Colonic mucosa (tissue), 4 donors: ENCODE measurements at regions not wholly inside any gene's neighbourhood (a gene's known extent, or its start where the extent isn't known, plus 50 kb on each side); places are given as distances from the start of the nearest gene placed in this dataset.
"Not testable (repeated sequence)": the region's sequence is repeated elsewhere in the genome, so short reads cannot be mapped to it uniquely, and the experiment has no call there.

ENCODE experiments used
- DNase-seq: peaks from one replicate; pipeline ENCODE4 v3.0.0-alpha.2; 2020
- H3K27ac ChIP-seq: fragments of 200-600 bp; one replicate; pipeline ENCODE4 v1.8.0; 2021
- H3K27me3 ChIP-seq: fragments of 200-600 bp; one replicate; pipeline ENCODE4 v1.8.0; 2021
- H3K36me3 ChIP-seq: fragments of 200-600 bp; one replicate; pipeline ENCODE4 v1.8.0; 2021
- H3K4me1 ChIP-seq: fragments of 200-600 bp; one replicate; pipeline ENCODE4 v1.8.0; 2021; ENCODE audit warnings: mild to moderate bottlenecking
- H3K4me3 ChIP-seq: fragments of 200-600 bp; one replicate; pipeline ENCODE4 v1.8.0; 2021
- H3K9ac ChIP-seq, 2 donors: one replicate each; pipeline ENCODE4 v1.7.0; 2013; ENCODE audit warnings: control low read depth in 2 of 2, low read depth in 2 of 2, low read length in 2 of 2
- H3K9me3 ChIP-seq: fragments of 200-600 bp; one replicate; pipeline ENCODE4 v1.8.0; 2021
- intact Hi-C: fragments of 100-400 bp; cut with DNase I; formaldehyde crosslinking; loops from one replicate; pipeline ENCODE4 v1.14.1; 2022
- TF ChIP-seq, protein P1 (sequence below): fragments of 200-600 bp; IDR thresholded peaks from one replicate; pipeline ENCODE4 v1.8.0; 2022; ENCODE audit warnings: antibody characterized with exemption, mild to moderate bottlenecking
- donor health status: healthy.
- donor health status: DM: no; HTN: no; CAD: no.
- donor health status: DM: no; HTN: no; CAD: no.

DNA sequence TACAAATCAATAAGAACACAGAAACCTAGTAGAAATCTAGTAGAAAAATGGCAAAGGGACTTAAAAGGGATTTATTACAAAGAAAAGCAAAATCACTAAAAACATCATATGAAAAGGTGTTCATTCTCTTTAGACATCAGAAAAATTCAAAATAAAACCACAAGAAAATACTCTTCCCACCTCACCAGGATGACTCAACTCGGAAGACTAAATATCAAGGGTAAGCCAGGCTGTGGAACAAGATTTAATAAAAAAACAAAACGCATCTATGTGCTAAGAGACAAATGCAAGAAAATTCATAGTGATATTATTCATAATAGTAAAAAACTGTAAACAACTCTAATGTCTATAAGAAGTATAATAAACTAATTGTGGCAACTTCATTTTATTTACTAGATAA lies 181.6 kb upstream of the GHR start:
- intact Hi-C loops = no loop called here
- H3K9me3 ChIP-seq = no peaks in the 10 kb centered on the region
- TF ChIP-seq, protein P1, sequence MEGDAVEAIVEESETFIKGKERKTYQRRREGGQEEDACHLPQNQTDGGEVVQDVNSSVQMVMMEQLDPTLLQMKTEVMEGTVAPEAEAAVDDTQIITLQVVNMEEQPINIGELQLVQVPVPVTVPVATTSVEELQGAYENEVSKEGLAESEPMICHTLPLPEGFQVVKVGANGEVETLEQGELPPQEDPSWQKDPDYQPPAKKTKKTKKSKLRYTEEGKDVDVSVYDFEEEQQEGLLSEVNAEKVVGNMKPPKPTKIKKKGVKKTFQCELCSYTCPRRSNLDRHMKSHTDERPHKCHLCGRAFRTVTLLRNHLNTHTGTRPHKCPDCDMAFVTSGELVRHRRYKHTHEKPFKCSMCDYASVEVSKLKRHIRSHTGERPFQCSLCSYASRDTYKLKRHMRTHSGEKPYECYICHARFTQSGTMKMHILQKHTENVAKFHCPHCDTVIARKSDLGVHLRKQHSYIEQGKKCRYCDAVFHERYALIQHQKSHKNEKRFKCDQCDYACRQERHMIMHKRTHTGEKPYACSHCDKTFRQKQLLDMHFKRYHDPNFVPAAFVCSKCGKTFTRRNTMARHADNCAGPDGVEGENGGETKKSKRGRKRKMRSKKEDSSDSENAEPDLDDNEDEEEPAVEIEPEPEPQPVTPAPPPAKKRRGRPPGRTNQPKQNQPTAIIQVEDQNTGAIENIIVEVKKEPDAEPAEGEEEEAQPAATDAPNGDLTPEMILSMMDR = no peak
- H3K4me1 ChIP-seq = no peaks in the 10 kb centered on the region
- H3K9ac ChIP-seq = no peak overlapping the region
- no peak overlapping the region for H3K27ac ChIP-seq
- H3K36me3 ChIP-seq = no peaks in the 10 kb centered on the region
- no peaks in the 10 kb centered on the region for H3K27me3 ChIP-seq
- H3K4me3 ChIP-seq = no peak overlapping the region
- DNase-seq = no peak

GRCh38 chr5:42242210-42242609 lies 181.0 kb upstream of the GHR start:
- intact Hi-C loops = no loop called here
- H3K27me3 ChIP-seq = no peaks in the 10 kb centered on the region
- no peak overlapping the region for H3K9ac ChIP-seq
- H3K27ac ChIP-seq = no peak overlapping the region
- H3K9me3 ChIP-seq = no peaks in the 10 kb centered on the region
- H3K4me1 ChIP-seq = no peaks in the 10 kb centered on the region
- TF ChIP-seq, protein P1 = no peak
- no peak overlapping the region for H3K4me3 ChIP-seq
- H3K36me3 ChIP-seq = no peaks in the 10 kb centered on the region
- no peak for DNase-seq

DNA sequence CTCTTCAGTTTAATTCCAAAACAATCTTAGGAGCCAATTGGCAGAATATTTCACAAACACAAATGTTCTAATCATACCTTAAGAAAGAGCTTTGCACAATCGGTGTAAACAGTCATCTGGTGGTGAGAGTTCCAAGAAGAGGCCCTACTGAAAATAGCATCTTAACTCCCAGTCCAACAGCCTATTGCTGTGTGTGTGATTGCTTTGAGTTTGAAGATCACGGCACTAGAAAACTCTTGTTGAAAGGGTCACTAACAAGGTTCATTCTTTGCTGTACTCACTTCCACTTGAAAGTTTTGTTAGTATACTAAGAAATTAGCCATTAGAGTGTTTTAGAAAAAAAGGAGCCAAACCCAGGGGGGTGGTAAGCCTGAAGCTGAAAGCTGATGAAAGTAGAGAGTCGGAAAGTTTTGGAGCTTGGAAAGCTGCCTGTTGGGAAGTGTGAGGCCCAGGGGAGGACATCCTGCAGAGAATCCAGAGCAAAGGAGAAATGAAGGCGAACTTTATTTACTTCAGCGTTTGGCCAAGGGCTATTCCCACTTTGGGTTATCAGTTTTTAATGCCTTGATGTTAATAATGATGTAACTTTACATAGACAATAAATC lies 180.3 kb upstream of the GHR start:
- Histone ChIP-seq H3K4me1 (no peaks in the 10 kb centered on the region), H3K36me3 (no peaks in the 10 kb centered on the region), H3K4me3 (no peak overlapping the region), H3K27me3 (no peaks in the 10 kb centered on the region), H3K9me3 (no peaks in the 10 kb centered on the region), H3K27ac (no peak overlapping the region), H3K9ac (no peak overlapping the region)
- TF ChIP-seq, protein P1 = no peak
- no peak for DNase-seq
- intact Hi-C loops = no loop called here

DNA sequence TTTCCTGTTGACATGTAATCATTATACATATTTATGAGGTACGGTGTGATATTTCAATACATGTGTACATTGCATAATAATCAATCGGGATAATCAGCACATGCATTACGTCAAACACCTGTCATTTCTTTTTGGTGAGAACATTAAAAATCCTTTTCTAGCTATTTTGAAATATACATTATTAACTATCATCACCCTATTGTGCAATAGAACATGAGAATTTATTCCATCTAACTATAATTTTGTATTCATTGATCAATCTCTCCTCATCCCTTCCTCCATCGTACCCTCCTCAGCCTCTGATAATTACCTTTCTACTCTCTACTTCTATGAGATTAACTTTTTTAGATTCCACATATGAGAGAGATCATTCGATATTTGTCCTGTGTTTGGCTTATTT lies 170.9 kb upstream of the GHR start:
- Histone ChIP-seq H3K27ac (no peak overlapping the region), H3K9ac (no peak overlapping the region), H3K4me1 (no peaks in the 10 kb centered on the region), H3K4me3 (no peak overlapping the region), H3K27me3 (no peaks in the 10 kb centered on the region), H3K9me3 (no peaks in the 10 kb centered on the region), H3K36me3 (no peaks in the 10 kb centered on the region)
- DNase-seq = no peak
- TF ChIP-seq, protein P1 = no peak
- intact Hi-C loops = no loop called here

- H3K4me3 ChIP-seq, intact Hi-C loops, H3K36me3 ChIP-seq, H3K9ac ChIP-seq, H3K27ac ChIP-seq, H3K27me3 ChIP-seq, DNase-seq, H3K9me3 ChIP-seq, H3K4me1 ChIP-seq: not testable (repeated sequence)
These were observed 163.3 kb upstream of the GHR start for GRCh38 chr5:42259914-42260313.

- H3K4me3 ChIP-seq = no peak overlapping the region
- H3K27me3 ChIP-seq = no peaks in the 10 kb centered on the region
- intact Hi-C loops = no loop called here
- H3K9me3 ChIP-seq = no peaks in the 10 kb centered on the region
- TF ChIP-seq, protein P1 = no peak
- no peak for DNase-seq
- H3K9ac ChIP-seq = no peak overlapping the region
- no peak overlapping the region for H3K27ac ChIP-seq
- no peaks in the 10 kb centered on the region for H3K4me1 ChIP-seq
- no peaks in the 10 kb centered on the region for H3K36me3 ChIP-seq
These were observed 156.1 kb upstream of the GHR start for GRCh38 chr5:42267091-42267490.

DNA sequence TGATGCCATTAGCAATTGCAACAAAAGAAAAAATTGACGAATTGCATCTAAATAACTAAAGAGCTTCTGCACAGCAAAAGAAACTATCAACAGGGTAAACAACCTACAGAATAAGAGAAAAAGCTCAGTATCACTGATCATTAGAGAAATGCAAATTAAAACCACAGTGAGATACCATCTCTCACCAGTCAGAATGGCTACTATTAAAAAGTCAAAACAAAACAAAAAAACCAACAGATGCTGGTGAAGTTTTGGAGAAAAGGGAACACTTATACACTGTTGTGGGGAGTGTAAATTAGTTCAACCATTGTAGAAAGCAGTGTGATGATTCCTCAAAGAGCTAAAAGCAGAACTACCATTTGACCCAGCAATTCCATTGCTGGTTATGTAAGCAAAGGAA lies 155.1 kb upstream of the GHR start:
- H3K4me1 ChIP-seq, H3K27ac ChIP-seq, H3K36me3 ChIP-seq, H3K4me3 ChIP-seq, intact Hi-C loops, H3K27me3 ChIP-seq, H3K9me3 ChIP-seq, H3K9ac ChIP-seq, DNase-seq: not testable (repeated sequence)
